WTC11 (cell line): ENCODE measurements at regions not wholly inside any gene's neighbourhood (a gene's known extent, or its start where the extent isn't known, plus 50 kb on each side); places are given as distances from the start of the nearest gene placed in this dataset.

Experiments
- CBFB ChIP-seq: sonication (generic); formaldehyde crosslinking; IDR thresholded peaks from 2 replicates; pipeline ENCODE4 v1.8.1; 2022; ENCODE audit warnings: mild to moderate bottlenecking, low read depth, missing genetic modification reagents
- CREM ChIP-seq: sonication (generic); formaldehyde crosslinking; IDR thresholded peaks from 2 replicates; pipeline ENCODE4 v1.8.1; 2022; ENCODE audit warnings: mild to moderate bottlenecking, missing genetic modification reagents, moderate library complexity
- ELF4 ChIP-seq: sonication (generic); formaldehyde crosslinking; IDR thresholded peaks from 2 replicates; pipeline ENCODE4 v1.8.1; 2022; ENCODE audit warnings: low read depth, mild to moderate bottlenecking, moderate library complexity, missing genetic modification reagents
- ERG ChIP-seq: fragments of 250-450 bp; sonication (Bioruptor Pico); IDR thresholded peaks from 2 replicates; pipeline ENCODE4 v1.8.0; 2021; ENCODE audit warnings: mild to moderate bottlenecking
- ETV6 ChIP-seq: sonication (generic); formaldehyde crosslinking; IDR thresholded peaks from 2 replicates; pipeline ENCODE4 v1.8.1; 2022; ENCODE audit warnings: mild to moderate bottlenecking, missing genetic modification reagents
- RELA ChIP-seq: sonication (generic); formaldehyde crosslinking; IDR thresholded peaks from 2 replicates; pipeline ENCODE4 v1.8.1; 2022; ENCODE audit warnings: missing genetic modification reagents, mild to moderate bottlenecking, borderline replicate concordance
- TCF7 ChIP-seq: sonication (generic); formaldehyde crosslinking; IDR thresholded peaks from 2 replicates; pipeline ENCODE4 v1.8.0; 2022; ENCODE audit warnings: mild to moderate bottlenecking, low read depth, missing genetic modification reagents, moderate library complexity
- ZNF121 ChIP-seq: sonication (generic); formaldehyde crosslinking; IDR thresholded peaks from 2 replicates; pipeline ENCODE4 v1.8.0; 2023; ENCODE audit warnings: missing genetic modification reagents
- ZNF263 ChIP-seq: sonication (generic); formaldehyde crosslinking; IDR thresholded peaks from 2 replicates; pipeline ENCODE4 v1.8.1; 2022; ENCODE audit warnings: low read depth, mild to moderate bottlenecking, moderate library complexity, missing genetic modification reagents
- ZNF423 ChIP-seq: fragments of 250-450 bp; sonication (Bioruptor Pico); IDR thresholded peaks from 2 replicates; pipeline ENCODE4 v2.1.2; 2022; ENCODE audit warnings: mild to moderate bottlenecking, moderate library complexity
- TF ChIP-seq, protein P1 (sequence below): fragments of 200-600 bp; IDR thresholded peaks from 2 replicates; pipeline ENCODE4 v1.8.0; 2022; ENCODE audit warnings: antibody characterized with exemption
- TF ChIP-seq, protein P2 (sequence below): sonication (generic); formaldehyde crosslinking; IDR thresholded peaks from 2 replicates; pipeline ENCODE4 v1.8.1; 2023; ENCODE audit warnings: mild to moderate bottlenecking, missing genetic modification reagents

DNA sequence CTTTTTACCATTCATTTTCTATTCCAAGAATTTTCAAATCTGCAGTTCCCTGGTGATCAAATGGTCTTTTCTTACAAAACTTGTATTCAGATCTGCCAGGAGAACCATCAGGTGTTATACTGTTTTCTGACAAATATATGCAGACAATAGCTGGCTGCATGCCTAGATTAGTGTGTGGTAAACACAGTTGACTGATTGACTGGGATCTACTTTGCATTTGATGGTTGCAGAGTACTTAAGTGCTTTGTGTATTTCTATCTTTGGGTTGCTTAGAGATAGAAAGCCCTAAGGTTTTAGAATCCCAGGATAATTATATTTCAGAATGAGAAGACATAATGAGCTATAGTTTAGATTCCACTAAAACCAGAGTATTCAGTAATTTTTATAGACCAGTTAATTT, 102.0 kb upstream of the CHODL start:
- TF ChIP-seq, protein P1, sequence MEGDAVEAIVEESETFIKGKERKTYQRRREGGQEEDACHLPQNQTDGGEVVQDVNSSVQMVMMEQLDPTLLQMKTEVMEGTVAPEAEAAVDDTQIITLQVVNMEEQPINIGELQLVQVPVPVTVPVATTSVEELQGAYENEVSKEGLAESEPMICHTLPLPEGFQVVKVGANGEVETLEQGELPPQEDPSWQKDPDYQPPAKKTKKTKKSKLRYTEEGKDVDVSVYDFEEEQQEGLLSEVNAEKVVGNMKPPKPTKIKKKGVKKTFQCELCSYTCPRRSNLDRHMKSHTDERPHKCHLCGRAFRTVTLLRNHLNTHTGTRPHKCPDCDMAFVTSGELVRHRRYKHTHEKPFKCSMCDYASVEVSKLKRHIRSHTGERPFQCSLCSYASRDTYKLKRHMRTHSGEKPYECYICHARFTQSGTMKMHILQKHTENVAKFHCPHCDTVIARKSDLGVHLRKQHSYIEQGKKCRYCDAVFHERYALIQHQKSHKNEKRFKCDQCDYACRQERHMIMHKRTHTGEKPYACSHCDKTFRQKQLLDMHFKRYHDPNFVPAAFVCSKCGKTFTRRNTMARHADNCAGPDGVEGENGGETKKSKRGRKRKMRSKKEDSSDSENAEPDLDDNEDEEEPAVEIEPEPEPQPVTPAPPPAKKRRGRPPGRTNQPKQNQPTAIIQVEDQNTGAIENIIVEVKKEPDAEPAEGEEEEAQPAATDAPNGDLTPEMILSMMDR: no peak
- TF ChIP-seq ZNF121 (CRISPR knock-in tag) (no peak), ZNF263 (CRISPR knock-in tag) (no peak), ZNF423 (CRISPR knock-in tag) (no peak), CBFB (CRISPR knock-in tag) (no peak), ELF4 (CRISPR knock-in tag) (no peak), ERG (CRISPR knock-in tag) (no peak), TCF7 (CRISPR knock-in tag) (no peak), CREM (CRISPR knock-in tag) (no peak), ETV6 (CRISPR knock-in tag) (no peak), RELA (no peak)
- TF ChIP-seq, protein P2, sequence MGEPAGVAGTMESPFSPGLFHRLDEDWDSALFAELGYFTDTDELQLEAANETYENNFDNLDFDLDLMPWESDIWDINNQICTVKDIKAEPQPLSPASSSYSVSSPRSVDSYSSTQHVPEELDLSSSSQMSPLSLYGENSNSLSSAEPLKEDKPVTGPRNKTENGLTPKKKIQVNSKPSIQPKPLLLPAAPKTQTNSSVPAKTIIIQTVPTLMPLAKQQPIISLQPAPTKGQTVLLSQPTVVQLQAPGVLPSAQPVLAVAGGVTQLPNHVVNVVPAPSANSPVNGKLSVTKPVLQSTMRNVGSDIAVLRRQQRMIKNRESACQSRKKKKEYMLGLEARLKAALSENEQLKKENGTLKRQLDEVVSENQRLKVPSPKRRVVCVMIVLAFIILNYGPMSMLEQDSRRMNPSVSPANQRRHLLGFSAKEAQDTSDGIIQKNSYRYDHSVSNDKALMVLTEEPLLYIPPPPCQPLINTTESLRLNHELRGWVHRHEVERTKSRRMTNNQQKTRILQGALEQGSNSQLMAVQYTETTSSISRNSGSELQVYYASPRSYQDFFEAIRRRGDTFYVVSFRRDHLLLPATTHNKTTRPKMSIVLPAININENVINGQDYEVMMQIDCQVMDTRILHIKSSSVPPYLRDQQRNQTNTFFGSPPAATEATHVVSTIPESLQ (CRISPR knock-in tag): no peak
